Astrocyte (in vitro differentiated cells and primary cell): ENCODE measurements at regions not wholly inside any gene's neighbourhood (a gene's known extent, or its start where the extent isn't known, plus 50 kb on each side); places are given as distances from the start of the nearest gene placed in this dataset.

Experiments used
- DNase-seq: peaks from one replicate; pipeline ENCODE4 v3.0.0-alpha.2; 2010; ENCODE audit warnings: low read depth
- FAIRE-seq: peaks from 2 replicates; lab custom pipeline; 2011; peaks lifted over from hg19 to GRCh38; lab: Jason Lieb, UNC
- H2AFZ ChIP-seq: 2 replicates; pipeline ENCODE4 v1.6.0; 2012; ENCODE audit warnings: low read depth, low read length, inconsistent platforms
- H3K27ac ChIP-seq: 2 replicates; pipeline ENCODE4 v1.5.1; 2011; ENCODE audit warnings: low read depth, low read length, inconsistent platforms
- H3K27me3 ChIP-seq: 2 replicates; pipeline ENCODE4 v1.6.0; 2011; ENCODE audit warnings: low read length, inconsistent platforms; ENCODE audit not compliant: insufficient read depth
- H3K36me3 ChIP-seq: 2 replicates; pipeline ENCODE4 v1.5.1; 2011; ENCODE audit warnings: low read length, inconsistent platforms; ENCODE audit not compliant: insufficient read depth
- H3K4me1 ChIP-seq: 2 replicates; pipeline ENCODE4 v1.5.1; 2011; ENCODE audit warnings: low read length, inconsistent platforms; ENCODE audit not compliant: insufficient read depth
- H3K4me2 ChIP-seq: 2 replicates; pipeline ENCODE4 v1.6.0; 2012; ENCODE audit warnings: low read length, inconsistent platforms
- H3K4me3 ChIP-seq: 2 replicates; pipeline ENCODE4 v1.5.1; 2011; ENCODE audit warnings: low read depth, mild to moderate bottlenecking, low read length, inconsistent platforms; ENCODE audit not compliant: insufficient read depth
- H3K79me2 ChIP-seq: 2 replicates; pipeline ENCODE4 v1.6.0; 2012; ENCODE audit warnings: mild to moderate bottlenecking, low read length, inconsistent platforms; ENCODE audit not compliant: insufficient read depth
- H3K9ac ChIP-seq: 2 replicates; pipeline ENCODE4 v1.6.0; 2012; ENCODE audit warnings: mild to moderate bottlenecking, low read length, inconsistent platforms
- H3K9me3 ChIP-seq: 2 replicates; pipeline ENCODE4 v1.5.1; 2012; ENCODE audit warnings: low read depth, mild to moderate bottlenecking, low read length, inconsistent platforms; ENCODE audit not compliant: insufficient read depth
- H4K20me1 ChIP-seq: 2 replicates; pipeline ENCODE4 v1.6.0; 2012; ENCODE audit warnings: low read length, inconsistent platforms; ENCODE audit not compliant: insufficient read depth
- H3K27ac Mint-ChIP-seq: one replicate; pipeline ENCODE4 v1.8.0; 2021; ENCODE audit warnings: mild to moderate bottlenecking, mixed read lengths; ENCODE audit not compliant: unreplicated experiment
- H3K27me3 Mint-ChIP-seq: one replicate; pipeline ENCODE4 v1.8.0; 2021; ENCODE audit warnings: low read depth, mixed read lengths; ENCODE audit not compliant: unreplicated experiment
- H3K36me3 Mint-ChIP-seq: one replicate; pipeline ENCODE4 v1.8.0; 2021; ENCODE audit warnings: low read depth, mixed read lengths; ENCODE audit not compliant: unreplicated experiment
- H3K4me1 Mint-ChIP-seq: one replicate; pipeline ENCODE4 v1.8.0; 2021; ENCODE audit warnings: low read depth, mixed read lengths; ENCODE audit not compliant: unreplicated experiment
- H3K4me3 Mint-ChIP-seq: one replicate; pipeline ENCODE4 v1.8.0; 2021; ENCODE audit warnings: mild to moderate bottlenecking, moderate library complexity, mixed read lengths; ENCODE audit not compliant: unreplicated experiment
- H3K9me3 Mint-ChIP-seq: one replicate; pipeline ENCODE4 v1.8.0; 2021; ENCODE audit warnings: mild to moderate bottlenecking, mixed read lengths; ENCODE audit not compliant: unreplicated experiment
- CTCF ChIP-seq: IDR thresholded peaks from 2 replicates; pipeline ENCODE4 v1.5.1; 2011; ENCODE audit warnings: low read depth, mild to moderate bottlenecking, inconsistent platforms, low read length, moderate library complexity; ENCODE audit not compliant: insufficient read depth
- EZH2 ChIP-seq: IDR thresholded peaks from 2 replicates; pipeline ENCODE4 v1.6.1; 2012; ENCODE audit warnings: mild to moderate bottlenecking, low read length, inconsistent platforms; ENCODE audit not compliant: insufficient read depth

- Histone ChIP-seq H3K4me2 (no peak overlapping the region), H3K4me1 (no peaks in the 10 kb centered on the region), H3K9ac (no peak overlapping the region), H2AFZ (no peak overlapping the region), H3K27ac (no peak overlapping the region), H3K4me3 (no peak overlapping the region), H4K20me1 (no peaks in the 10 kb centered on the region), H3K79me2 (no peaks in the 10 kb centered on the region), H3K36me3 (no peaks in the 10 kb centered on the region), H3K27me3 (no peaks in the 10 kb centered on the region), H3K9me3 (no peaks in the 10 kb centered on the region)
- no peak for FAIRE-seq
- Mint-ChIP-seq H3K9me3 (no peaks in the 10 kb centered on the region), H3K4me1 (no peaks in the 10 kb centered on the region), H3K36me3 (no peaks in the 10 kb centered on the region), H3K27me3 (no peaks in the 10 kb centered on the region), H3K4me3 (no peak overlapping the region), H3K27ac (no peak overlapping the region)
- no peak for DNase-seq
- TF ChIP-seq CTCF (no peak), EZH2 (no peak)
These were observed 217.3 kb upstream of the CDH10 start for GRCh38 chr5:24862117-24862516.

- H2AFZ ChIP-seq = no peak overlapping the region
- H3K4me2 ChIP-seq = no peak overlapping the region
- Mint-ChIP-seq H3K36me3 (no peaks in the 10 kb centered on the region), H3K4me1 (no peaks in the 10 kb centered on the region), H3K9me3 (peaks cover 3% of the 10 kb centered on the region), H3K27me3 (no peaks in the 10 kb centered on the region), H3K4me3 (no peak overlapping the region), H3K27ac (no peak overlapping the region)
- no peak for TF ChIP-seq EZH2
- no peaks in the 10 kb centered on the region for H3K4me1 ChIP-seq
- no peak for DNase-seq
- H3K9ac ChIP-seq = no peak overlapping the region
- H3K79me2 ChIP-seq = no peaks in the 10 kb centered on the region
- H3K9me3 ChIP-seq = no peaks in the 10 kb centered on the region
- no peak overlapping the region for H3K27ac ChIP-seq
- no peak for FAIRE-seq
- no peaks in the 10 kb centered on the region for H4K20me1 ChIP-seq
- H3K36me3 ChIP-seq = no peaks in the 10 kb centered on the region
- H3K27me3 ChIP-seq = no peaks in the 10 kb centered on the region
- no peak overlapping the region for H3K4me3 ChIP-seq
These were observed 210.7 kb upstream of the CDH10 start for GRCh38 chr5:24855485-24855884.

- no peak for DNase-seq
- Mint-ChIP-seq H3K27ac (no peak overlapping the region), H3K9me3 (peaks cover 3% of the 10 kb centered on the region), H3K4me1 (no peaks in the 10 kb centered on the region), H3K27me3 (no peaks in the 10 kb centered on the region), H3K4me3 (no peak overlapping the region), H3K36me3 (no peaks in the 10 kb centered on the region)
- H3K4me2 ChIP-seq = no peak overlapping the region
- no peaks in the 10 kb centered on the region for H3K79me2 ChIP-seq
- H2AFZ ChIP-seq = no peak overlapping the region
- no peaks in the 10 kb centered on the region for H3K27me3 ChIP-seq
- H4K20me1 ChIP-seq = no peaks in the 10 kb centered on the region
- no peak overlapping the region for H3K4me3 ChIP-seq
- no peaks in the 10 kb centered on the region for H3K9me3 ChIP-seq
- TF ChIP-seq CTCF (no peak), EZH2 (no peak)
- no peak for FAIRE-seq
- no peak overlapping the region for H3K27ac ChIP-seq
- H3K9ac ChIP-seq = no peak overlapping the region
- H3K4me1 ChIP-seq = no peaks in the 10 kb centered on the region
- H3K36me3 ChIP-seq = no peaks in the 10 kb centered on the region
These were observed 210.1 kb upstream of the CDH10 start for GRCh38 chr5:24854850-24855249.
